GM18909 (cell line): ENCODE measurements at regions not wholly inside any gene's neighbourhood (a gene's known extent, or its start where the extent isn't known, plus 50 kb on each side); places are given as distances from the start of the nearest gene placed in this dataset.

Experiments used
- ATAC-seq: cut with Tn5 transposase; IDR thresholded peaks from one replicate; pipeline ENCODE4 v1.9.1; 2021; ENCODE audit warnings: mild to moderate bottlenecking; ENCODE audit not compliant: unreplicated experiment, poor library complexity

GRCh38 chr9:87233431-87233830 is 264.2 kb upstream of the DAPK1 start:
- no peak for ATAC-seq

- ATAC-seq = no peak
Observed at GRCh38 chr9:87233899-87234455, 263.7 kb upstream of the DAPK1 start.

GRCh38 chr9:87234854-87235253 is 262.8 kb upstream of the DAPK1 start:
- ATAC-seq = no peak

GRCh38 chr9:87236546-87236945 is 261.1 kb upstream of the DAPK1 start:
- no peak for ATAC-seq

GRCh38 chr9:87237336-87237735 is 260.3 kb upstream of the DAPK1 start:
- ATAC-seq = no peak

GRCh38 chr9:87238545-87238944 is 259.1 kb upstream of the DAPK1 start:
- ATAC-seq = no peak

GRCh38 chr9:87239312-87239711 is 258.4 kb upstream of the DAPK1 start:
- no peak for ATAC-seq

- no peak for ATAC-seq
Observed at GRCh38 chr9:87243602-87244001, 254.1 kb upstream of the DAPK1 start.

- ATAC-seq = no peak
Observed at GRCh38 chr9:87245271-87245670, 252.4 kb upstream of the DAPK1 start.

- ATAC-seq = no peak
Observed at GRCh38 chr9:87247097-87247496, 250.6 kb upstream of the DAPK1 start.

GRCh38 chr9:87249029-87249428 is 248.6 kb upstream of the DAPK1 start:
- ATAC-seq = no peak

- ATAC-seq = no peak
Observed at GRCh38 chr9:87250205-87250604, 247.5 kb upstream of the DAPK1 start.

- ATAC-seq = no peak
Observed at GRCh38 chr9:87255431-87256155, 242.1 kb upstream of the DAPK1 start.

- ATAC-seq = no peak
Observed at GRCh38 chr9:87256973-87257372, 240.7 kb upstream of the DAPK1 start.

GRCh38 chr9:87259543-87260518 is 237.8 kb upstream of the DAPK1 start:
- no peak for ATAC-seq

- no peak for ATAC-seq
Observed at GRCh38 chr9:87263291-87263690, 234.4 kb upstream of the DAPK1 start.

GRCh38 chr9:87266697-87267096 is 231.0 kb upstream of the DAPK1 start:
- no peak for ATAC-seq

- ATAC-seq = no peak
Observed at GRCh38 chr9:87267251-87268070, 230.2 kb upstream of the DAPK1 start.

GRCh38 chr9:87269296-87270176 is 228.1 kb upstream of the DAPK1 start:
- ATAC-seq = no peak
